Esophagus squamous epithelium (tissue), 5 donors: ENCODE measurements at regions not wholly inside any gene's neighbourhood (a gene's known extent, or its start where the extent isn't known, plus 50 kb on each side); places are given as distances from the start of the nearest gene placed in this dataset.

Source experiments
- DNase-seq: peaks from one replicate; lab custom pipeline; 2025; lab: John Stamatoyannopoulos, UW
- H3K27ac ChIP-seq, 4 donors: fragments of 200-600 bp; sonication (generic); one replicate each; pipeline ENCODE4 v1.5.1; 2016 to 2019; ENCODE audit warnings: mild to moderate bottlenecking in 1 of 4
- H3K27me3 ChIP-seq, 4 donors: fragments of 200-600 bp; sonication (generic); 1 replicate in 3 of 4; 2 replicates in 1 of 4; pipeline versions ENCODE4 v1.5.1 to v1.6.0; 2017 to 2021; ENCODE audit warnings: antibody characterized with exemption in 1 of 4
- H3K36me3 ChIP-seq, 3 donors: fragments of 200-600 bp; sonication (generic); one replicate each; pipeline ENCODE4 v1.5.1; 2016 to 2019
- H3K4me1 ChIP-seq, 3 donors: fragments of 200-600 bp; sonication (generic); one replicate each; pipeline ENCODE4 v1.5.1; 2017 to 2019
- H3K4me3 ChIP-seq, 4 donors: fragments of 200-600 bp; sonication (generic); 1 replicate in 3 of 4; 2 replicates in 1 of 4; pipeline ENCODE4 v1.5.1; 2016 to 2019; ENCODE audit warnings: mild to moderate bottlenecking in 2 of 4, moderate library complexity in 1 of 4
- H3K9me3 ChIP-seq, 3 donors: fragments of 200-600 bp; sonication (generic); one replicate each; pipeline ENCODE4 v1.5.1; 2016 to 2019
- POLR2A ChIP-seq, 4 donors: fragments of 450-650 bp; IDR thresholded peaks; one replicate each; pipeline ENCODE4 v1.6.1; 2017; ENCODE audit warnings: antibody characterized with exemption in 4 of 4, mild to moderate bottlenecking in 4 of 4, moderate library complexity in 3 of 4
- WGBS, 2 donors: methylation state at CpG; one replicate each; pipeline ENCODE4 v1.1.5; 2018; 5-methylcytosine and 5-hydroxymethylcytosine counted together
- intact Hi-C: fragments of 100-400 bp; cut with DNase I; formaldehyde crosslinking; loops from one replicate; pipeline ENCODE4 v1.15.0; 2022
- TF ChIP-seq, protein P1 (sequence below), 6 experiments: fragments of 450-650 bp in 4 of 6; fragments of 200-600 bp in 2 of 6; sonication (generic) in 2 of 6; IDR thresholded peaks; one replicate each; pipeline ENCODE4 v1.5.1; 2016 to 2019; ENCODE audit warnings: antibody characterized with exemption in 6 of 6, mild to moderate bottlenecking in 4 of 6, moderate library complexity in 4 of 6
- donor health status: DM: yes; HTN: yes; CAD: no.

- no peaks in the 10 kb centered on the region for H3K27me3 ChIP-seq
- H3K9me3 ChIP-seq = no peaks in the 10 kb centered on the region
- no peaks in the 10 kb centered on the region for H3K36me3 ChIP-seq
- H3K4me3 ChIP-seq = no peak overlapping the region
- H3K27ac ChIP-seq = no peak overlapping the region
- no peaks in the 10 kb centered on the region for H3K4me1 ChIP-seq
- WGBS, 2 donors = 95 to 97% methylated on average over 11 to 13 of the region's 13 CpGs
- intact Hi-C loops = no loop called here
- TF ChIP-seq, protein P1, sequence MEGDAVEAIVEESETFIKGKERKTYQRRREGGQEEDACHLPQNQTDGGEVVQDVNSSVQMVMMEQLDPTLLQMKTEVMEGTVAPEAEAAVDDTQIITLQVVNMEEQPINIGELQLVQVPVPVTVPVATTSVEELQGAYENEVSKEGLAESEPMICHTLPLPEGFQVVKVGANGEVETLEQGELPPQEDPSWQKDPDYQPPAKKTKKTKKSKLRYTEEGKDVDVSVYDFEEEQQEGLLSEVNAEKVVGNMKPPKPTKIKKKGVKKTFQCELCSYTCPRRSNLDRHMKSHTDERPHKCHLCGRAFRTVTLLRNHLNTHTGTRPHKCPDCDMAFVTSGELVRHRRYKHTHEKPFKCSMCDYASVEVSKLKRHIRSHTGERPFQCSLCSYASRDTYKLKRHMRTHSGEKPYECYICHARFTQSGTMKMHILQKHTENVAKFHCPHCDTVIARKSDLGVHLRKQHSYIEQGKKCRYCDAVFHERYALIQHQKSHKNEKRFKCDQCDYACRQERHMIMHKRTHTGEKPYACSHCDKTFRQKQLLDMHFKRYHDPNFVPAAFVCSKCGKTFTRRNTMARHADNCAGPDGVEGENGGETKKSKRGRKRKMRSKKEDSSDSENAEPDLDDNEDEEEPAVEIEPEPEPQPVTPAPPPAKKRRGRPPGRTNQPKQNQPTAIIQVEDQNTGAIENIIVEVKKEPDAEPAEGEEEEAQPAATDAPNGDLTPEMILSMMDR (IDR thresholded peaks at IDR 0.05) = no peak
- no peak for TF ChIP-seq POLR2A (IDR thresholded peaks at IDR 0.05)
- DNase-seq = no peak
These were observed 317.1 kb upstream of the HSF2 start for GRCh38 chr6:122082370-122082769.

DNA sequence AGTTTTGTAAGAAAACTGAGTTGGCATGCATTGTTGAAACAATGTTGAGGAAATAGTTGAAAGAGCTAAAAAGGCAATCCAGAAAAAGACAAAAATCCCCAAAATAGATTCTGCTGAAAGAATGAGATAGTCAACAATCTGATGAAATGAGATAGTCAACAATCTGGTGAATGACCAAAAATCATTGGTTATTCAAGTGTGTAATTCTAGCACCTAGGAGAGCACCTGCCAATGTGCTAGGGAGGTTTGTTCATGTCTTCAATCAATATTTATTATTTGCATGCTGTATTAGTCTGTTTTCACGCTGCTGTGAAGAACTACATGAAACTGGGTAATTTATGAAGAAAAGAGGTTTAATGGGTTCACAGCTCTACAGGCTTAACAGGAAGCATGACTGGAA, 307.1 kb upstream of the HSF2 start:
- no peak overlapping the region for H3K27ac ChIP-seq
- no peaks in the 10 kb centered on the region for H3K27me3 ChIP-seq
- no peak for DNase-seq
- no peaks in the 10 kb centered on the region for H3K36me3 ChIP-seq
- no peaks in the 10 kb centered on the region for H3K4me1 ChIP-seq
- no peaks in the 10 kb centered on the region for H3K9me3 ChIP-seq
- intact Hi-C loops = no loop called here
- 75 to 100% methylated on average over 1 of the region's 1 CpG for WGBS, 2 donors
- TF ChIP-seq, protein P1 (IDR thresholded peaks at IDR 0.05) = no peak
- no peak for TF ChIP-seq POLR2A (IDR thresholded peaks at IDR 0.05)
- no peak overlapping the region for H3K4me3 ChIP-seq

DNA sequence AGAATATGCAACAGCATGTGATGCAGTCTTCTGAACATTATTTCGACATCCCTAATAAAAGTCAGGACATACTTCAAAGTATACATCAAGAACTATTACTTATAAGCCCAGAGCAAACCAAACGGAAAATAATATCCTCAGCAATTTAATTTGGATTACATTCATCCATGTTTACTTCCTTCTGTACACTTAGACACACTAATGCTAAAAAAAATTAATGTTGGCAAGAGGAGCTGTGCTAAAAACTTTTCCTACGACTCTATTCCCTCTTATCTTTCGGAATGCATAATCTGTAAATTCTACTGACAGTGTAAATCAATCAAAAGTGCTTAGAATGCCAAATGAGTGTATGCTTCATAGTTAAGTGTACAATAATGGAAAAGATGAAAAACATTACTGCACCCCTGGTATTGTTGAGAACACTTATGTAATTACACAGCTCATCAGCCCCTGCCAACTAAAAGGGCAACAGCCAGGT, 301.2 kb upstream of the HSF2 start:
- TF ChIP-seq, protein P1 (IDR thresholded peaks at IDR 0.05) = no peak
- no peak for TF ChIP-seq POLR2A (IDR thresholded peaks at IDR 0.05)
- no peak overlapping the region for H3K27ac ChIP-seq
- H3K4me3 ChIP-seq = no peak overlapping the region
- no peaks in the 10 kb centered on the region for H3K36me3 ChIP-seq
- H3K4me1 ChIP-seq = peaks cover 0 to 7% (median 0%) of the 10 kb centered on the region in 3 donors
- 22 to 25% methylated on average over 4 of the region's 4 CpGs for WGBS, 2 donors
- no peaks in the 10 kb centered on the region for H3K27me3 ChIP-seq
- H3K9me3 ChIP-seq = peaks cover 0 to 3% (median 0%) of the 10 kb centered on the region in 3 donors
- intact Hi-C loops = no loop called here
- no peak for DNase-seq

GRCh38 chr6:122102026-122102425, 297.4 kb upstream of the HSF2 start:
- DNase-seq = no peak
- no peak overlapping the region for H3K27ac ChIP-seq
- H3K4me3 ChIP-seq = no peak overlapping the region
- intact Hi-C loops = no loop called here
- 73 to 81% methylated on average over 3 of the region's 3 CpGs for WGBS, 2 donors
- no peaks in the 10 kb centered on the region for H3K36me3 ChIP-seq
- H3K4me1 ChIP-seq = peaks cover 0 to 7% (median 0%) of the 10 kb centered on the region in 3 donors
- peaks cover 0 to 3% (median 0%) of the 10 kb centered on the region in 3 donors for H3K9me3 ChIP-seq
- TF ChIP-seq, protein P1 (IDR thresholded peaks at IDR 0.05) = no peak
- TF ChIP-seq POLR2A (IDR thresholded peaks at IDR 0.05) = no peak
- H3K27me3 ChIP-seq = no peaks in the 10 kb centered on the region

DNA sequence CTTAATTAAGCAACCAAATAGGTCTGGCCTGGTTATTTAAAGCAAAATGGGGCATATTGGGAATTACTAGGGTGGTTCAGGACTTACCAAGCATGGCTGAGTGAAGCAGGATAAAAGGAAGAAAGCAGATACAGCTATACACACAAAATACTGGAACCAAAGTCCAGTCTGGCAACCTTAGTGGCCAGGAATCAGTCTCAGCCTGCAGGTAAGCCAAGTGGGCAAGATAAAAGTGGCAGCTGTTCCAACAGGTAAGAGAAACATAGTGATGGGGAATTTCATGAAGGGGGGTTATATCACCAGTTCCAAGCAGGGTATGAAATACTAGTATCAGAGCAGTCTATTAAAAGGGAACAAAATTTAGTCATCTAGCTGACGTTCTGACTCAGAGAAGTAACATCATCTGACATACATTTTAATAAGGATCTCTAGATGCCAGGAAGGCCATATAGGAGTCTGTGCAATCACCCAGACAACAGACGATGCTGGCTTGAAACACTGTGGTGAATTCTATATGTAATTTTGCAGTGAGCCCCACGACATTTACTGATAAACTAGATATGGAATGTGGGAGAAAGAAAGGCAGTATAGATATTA, 292.1 kb upstream of the HSF2 start:
- 54 to 59% methylated on average over 3 of the region's 3 CpGs for WGBS, 2 donors
- H3K27me3 ChIP-seq = no peaks in the 10 kb centered on the region
- no peak for DNase-seq
- intact Hi-C loops = no loop called here
- H3K4me3 ChIP-seq = no peak overlapping the region
- peaks cover 0 to 23% (median 8%) of the 10 kb centered on the region in 3 donors for H3K4me1 ChIP-seq
- H3K9me3 ChIP-seq = no peaks in the 10 kb centered on the region
- no peak for TF ChIP-seq POLR2A (IDR thresholded peaks at IDR 0.05)
- TF ChIP-seq, protein P1 (IDR thresholded peaks at IDR 0.05) = no peak
- no peak overlapping the region for H3K27ac ChIP-seq
- H3K36me3 ChIP-seq = no peaks in the 10 kb centered on the region
